ENCODE measurements at regions not wholly inside any gene's neighbourhood (a gene's known extent, or its start where the extent isn't known, plus 50 kb on each side); places are given as distances from the start of the nearest gene placed in this dataset.
"Not testable (repeated sequence)": the region's sequence is repeated elsewhere in the genome, so short reads cannot be mapped to it uniquely, and the experiment has no call there.

- DNase-seq (ENCODE audit: extremely low spot score, insufficient read length, low read depth) (no peak), FAIRE-seq (no peak)
Measured at GRCh38 chr9:29437526-29437925, 1864.2 kb upstream of the C9orf72 start.

GRCh38 chr9:29439961-29440360 lies 1866.7 kb upstream of the C9orf72 start:
- FAIRE-seq (no peak), DNase-seq (ENCODE audit: extremely low spot score, insufficient read length, low read depth) (no peak)

GRCh38 chr9:29440449-29440848 lies 1867.2 kb upstream of the C9orf72 start:
- FAIRE-seq (no peak), DNase-seq (ENCODE audit: extremely low spot score, insufficient read length, low read depth) (no peak)

- no peak for DNase-seq (ENCODE audit: extremely low spot score, insufficient read length, low read depth)
- no peak for FAIRE-seq
Measured at GRCh38 chr9:29445751-29446150, 1872.5 kb upstream of the C9orf72 start.

- FAIRE-seq (no peak), DNase-seq (ENCODE audit: extremely low spot score, insufficient read length, low read depth) (no peak)
Measured at GRCh38 chr9:29449306-29449705, 1876.0 kb upstream of the C9orf72 start.

GRCh38 chr9:29450343-29450875 lies 1877.1 kb upstream of the C9orf72 start:
- DNase-seq (ENCODE audit: extremely low spot score, insufficient read length, low read depth); FAIRE-seq: not testable (repeated sequence)

GRCh38 chr9:29456940-29457339 lies 1883.7 kb upstream of the C9orf72 start:
- FAIRE-seq (no peak), DNase-seq (ENCODE audit: extremely low spot score, insufficient read length, low read depth) (no peak)

- no peak for FAIRE-seq
- DNase-seq (ENCODE audit: extremely low spot score, insufficient read length, low read depth), result no peak
Measured at GRCh38 chr9:29475471-29475870, 1902.2 kb upstream of the C9orf72 start.

- no peak for FAIRE-seq
Measured at GRCh38 chr9:29511680-29512079, 1938.4 kb upstream of the C9orf72 start.

GRCh38 chr9:29514336-29514735 lies 1941.1 kb upstream of the C9orf72 start:
- DNase-seq (ENCODE audit: extremely low spot score, insufficient read length, low read depth), result no peak
- no peak for FAIRE-seq

More at GRCh38 chr9:29511680-29512079, 1938.4 kb upstream of the C9orf72 start:
- no peak for DNase-seq (ENCODE audit: extremely low spot score, insufficient read length, low read depth)

- FAIRE-seq (no peak), DNase-seq (ENCODE audit: extremely low spot score, insufficient read length, low read depth) (no peak)
Measured at GRCh38 chr9:29514862-29515261, 1941.6 kb upstream of the C9orf72 start.

- no peak for DNase-seq (ENCODE audit: extremely low spot score, insufficient read length, low read depth)
- FAIRE-seq, result no peak
Measured at GRCh38 chr9:29548436-29548835, 1975.2 kb upstream of the C9orf72 start.

GRCh38 chr9:29555502-29555901 lies 1982.2 kb upstream of the C9orf72 start:
- no peak for DNase-seq (ENCODE audit: extremely low spot score, insufficient read length, low read depth)
- no peak for FAIRE-seq

GRCh38 chr9:29556317-29556716 lies 1983.0 kb upstream of the C9orf72 start:
- DNase-seq (ENCODE audit: extremely low spot score, insufficient read length, low read depth), result no peak
- no peak for FAIRE-seq

- no peak for FAIRE-seq
- DNase-seq (ENCODE audit: extremely low spot score, insufficient read length, low read depth), result no peak
Measured at GRCh38 chr9:29556746-29557145, 1983.5 kb upstream of the C9orf72 start.

GRCh38 chr9:29564564-29564963 lies 1991.3 kb upstream of the C9orf72 start:
- no peak for FAIRE-seq
- DNase-seq (ENCODE audit: extremely low spot score, insufficient read length, low read depth), result no peak

GRCh38 chr9:29575219-29575618 lies 2001.9 kb upstream of the C9orf72 start:
- FAIRE-seq (no peak), DNase-seq (ENCODE audit: extremely low spot score, insufficient read length, low read depth) (no peak)

- DNase-seq (ENCODE audit: extremely low spot score, insufficient read length, low read depth) (no peak), FAIRE-seq (no peak)
Measured at GRCh38 chr9:29588361-29588760, 2015.1 kb upstream of the C9orf72 start.

- no peak for DNase-seq (ENCODE audit: extremely low spot score, insufficient read length, low read depth)
- FAIRE-seq, result no peak
Measured at GRCh38 chr9:29609282-29609681, 2036.0 kb upstream of the C9orf72 start.

GRCh38 chr9:29613773-29614172 lies 2040.5 kb upstream of the C9orf72 start:
- FAIRE-seq (no peak), DNase-seq (ENCODE audit: extremely low spot score, insufficient read length, low read depth) (no peak)

- DNase-seq (ENCODE audit: extremely low spot score, insufficient read length, low read depth) (no peak), FAIRE-seq (no peak)
Measured at GRCh38 chr9:29616844-29617243, 2043.6 kb upstream of the C9orf72 start.

GRCh38 chr9:29625292-29625731 lies 2052.0 kb upstream of the C9orf72 start:
- DNase-seq (ENCODE audit: extremely low spot score, insufficient read length, low read depth), result no peak
- FAIRE-seq, result no peak

All from GM18507 (cell line).